HG03342 (cell line): ENCODE measurements at regions not wholly inside any gene's neighbourhood (a gene's known extent, or its start where the extent isn't known, plus 50 kb on each side); places are given as distances from the start of the nearest gene placed in this dataset.

Experiments
- ATAC-seq: cut with Tn5 transposase; IDR thresholded peaks from one replicate; pipeline ENCODE4 v1.9.1; 2021; ENCODE audit warnings: mild to moderate bottlenecking, moderate library complexity; ENCODE audit not compliant: unreplicated experiment

DNA sequence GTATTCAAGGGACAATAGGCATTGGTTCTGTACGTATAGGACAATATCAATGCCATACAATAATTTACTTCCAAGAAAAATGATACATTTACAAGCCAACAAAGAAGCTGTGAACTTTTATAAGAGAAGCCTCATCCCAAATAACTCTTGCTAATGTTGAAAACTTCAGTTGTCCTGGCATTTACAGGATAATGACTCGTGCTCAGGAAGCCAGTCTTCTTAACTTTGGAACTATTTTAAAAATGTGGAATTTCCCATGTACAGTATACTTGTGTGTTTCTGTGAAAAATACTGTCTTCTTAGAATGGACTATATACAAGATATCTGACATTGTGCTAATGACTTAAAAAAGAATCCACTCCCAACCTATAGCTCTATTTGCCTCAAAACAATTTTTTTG lies 1479.3 kb upstream of the CDH9 start:
- ATAC-seq = no peak

GRCh38 chr5:28516722-28517121 lies 1478.3 kb upstream of the CDH9 start:
- ATAC-seq = no peak

GRCh38 chr5:28512648-28513047 lies 1474.3 kb upstream of the CDH9 start:
- ATAC-seq = no peak

DNA sequence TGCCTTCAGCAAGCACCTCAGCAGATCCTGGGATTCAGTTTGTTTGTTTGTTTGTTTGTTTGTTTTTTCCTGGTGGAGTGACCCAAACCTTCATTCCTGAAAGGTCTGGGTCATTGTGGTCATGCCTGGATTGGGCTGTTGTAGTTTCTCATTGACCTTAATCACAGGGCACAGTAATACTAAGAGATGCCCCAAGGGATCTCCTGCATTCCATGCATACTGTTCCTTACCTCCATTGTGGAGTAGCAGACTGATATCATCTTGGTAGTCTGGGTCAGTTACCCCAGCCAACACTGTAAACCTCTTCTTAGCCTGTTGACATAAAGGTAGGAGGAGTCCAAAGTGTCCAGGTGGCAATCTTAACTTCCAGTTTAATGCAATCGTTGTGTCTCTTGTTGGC lies 1466.7 kb upstream of the CDH9 start:
- no peak for ATAC-seq

GRCh38 chr5:28500511-28500910 lies 1462.1 kb upstream of the CDH9 start:
- no peak for ATAC-seq

- ATAC-seq = no peak
These were observed 1461.4 kb upstream of the CDH9 start for GRCh38 chr5:28499766-28500290.

DNA sequence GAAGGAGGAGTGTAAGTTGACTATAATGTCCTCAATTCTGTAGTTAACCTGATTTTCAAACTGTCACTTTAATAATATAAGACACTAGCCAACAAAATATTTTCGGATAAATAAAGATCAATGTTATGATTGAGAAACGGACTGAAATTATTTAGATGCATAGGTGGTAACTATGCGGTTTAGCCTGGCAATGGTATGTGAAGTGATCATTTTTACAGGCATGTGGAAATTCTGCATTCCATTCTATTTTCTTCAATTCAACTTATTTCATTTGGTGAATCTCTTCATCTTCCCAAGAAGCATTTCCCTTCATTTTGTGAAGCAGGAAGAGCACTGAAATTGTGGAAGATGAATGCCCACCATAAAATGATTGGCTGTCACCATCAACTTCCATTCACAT lies 1457.5 kb upstream of the CDH9 start:
- no peak for ATAC-seq

DNA sequence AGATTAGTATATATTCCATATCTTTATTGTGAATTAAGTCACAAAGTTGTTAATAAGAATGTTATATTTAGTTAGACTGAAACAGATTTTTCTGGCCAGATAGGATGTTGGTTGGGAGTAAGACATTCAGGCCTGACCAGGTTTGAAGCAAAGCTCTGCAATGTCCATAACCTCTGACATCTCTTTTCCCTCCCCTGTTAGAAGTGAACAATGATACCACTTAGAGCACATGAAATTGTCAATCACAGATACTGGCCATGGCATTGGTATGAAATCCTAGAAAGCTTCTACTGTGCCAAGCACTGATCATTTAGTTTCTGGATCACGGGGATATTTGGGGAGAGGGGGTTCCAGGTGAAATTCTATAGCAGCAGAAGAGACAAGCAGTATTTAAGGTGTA lies 1455.1 kb upstream of the CDH9 start:
- ATAC-seq = no peak

GRCh38 chr5:28488752-28489151 lies 1450.4 kb upstream of the CDH9 start:
- ATAC-seq = no peak

DNA sequence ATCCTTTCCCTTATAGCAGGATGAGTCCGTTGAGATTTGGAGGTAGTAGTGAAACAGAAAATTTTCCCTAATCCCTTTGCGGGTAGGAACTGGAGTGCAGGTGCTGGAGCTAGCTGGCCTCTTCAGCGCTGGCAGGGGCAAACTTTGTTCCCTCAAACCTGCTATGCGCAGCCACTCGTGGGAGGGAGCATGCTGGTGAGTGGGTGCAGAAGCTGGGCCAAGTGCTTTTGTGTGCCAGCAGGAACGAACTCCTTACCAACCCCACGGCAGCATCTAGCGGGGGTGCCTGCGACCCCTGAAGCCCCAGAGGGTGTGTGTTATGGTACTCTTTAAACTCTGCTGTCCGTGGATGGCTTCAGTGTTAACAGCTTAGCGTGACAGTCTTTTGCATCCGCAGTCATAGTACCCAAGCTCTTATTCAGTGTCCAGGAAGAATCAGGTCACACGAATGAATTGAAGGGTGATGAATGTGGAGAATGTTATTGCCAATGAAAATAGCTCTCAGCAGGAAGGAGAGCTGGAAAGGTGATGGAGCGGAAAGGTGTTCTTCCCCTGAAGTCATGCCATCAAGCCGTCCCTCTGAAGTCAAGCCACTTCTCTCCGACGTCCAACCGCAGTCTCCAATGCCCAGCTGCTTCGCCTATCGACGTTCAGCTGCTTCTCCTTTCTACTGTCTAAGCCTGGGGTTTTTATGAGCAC lies 1445.1 kb upstream of the CDH9 start:
- ATAC-seq = no peak

DNA sequence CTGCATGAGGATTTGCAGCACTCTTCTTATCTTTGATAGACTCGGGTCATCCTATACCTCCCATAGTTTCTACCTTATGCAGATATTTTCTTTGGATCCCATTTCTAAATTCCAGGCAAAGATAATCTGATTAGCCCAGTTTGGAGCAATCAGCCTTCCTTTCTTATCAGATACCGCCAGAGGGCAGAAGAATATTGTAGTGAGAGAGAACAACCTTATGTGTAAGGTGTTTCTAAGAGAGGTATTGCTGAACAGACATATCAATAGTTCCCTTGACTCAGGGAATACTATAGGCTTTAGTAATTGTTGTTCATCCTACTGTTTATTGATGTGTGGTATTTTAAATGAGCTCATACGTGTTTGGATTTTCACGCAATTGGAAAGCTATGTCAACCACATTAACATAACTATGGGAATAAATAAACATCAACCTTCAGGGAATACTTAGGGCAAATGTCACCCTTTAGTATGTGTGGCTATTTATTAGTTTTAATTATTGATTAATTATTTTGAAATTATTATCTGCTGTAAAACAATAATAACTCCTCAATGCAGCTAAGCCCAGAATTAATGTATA lies 1435.2 kb upstream of the CDH9 start:
- ATAC-seq = no peak

DNA sequence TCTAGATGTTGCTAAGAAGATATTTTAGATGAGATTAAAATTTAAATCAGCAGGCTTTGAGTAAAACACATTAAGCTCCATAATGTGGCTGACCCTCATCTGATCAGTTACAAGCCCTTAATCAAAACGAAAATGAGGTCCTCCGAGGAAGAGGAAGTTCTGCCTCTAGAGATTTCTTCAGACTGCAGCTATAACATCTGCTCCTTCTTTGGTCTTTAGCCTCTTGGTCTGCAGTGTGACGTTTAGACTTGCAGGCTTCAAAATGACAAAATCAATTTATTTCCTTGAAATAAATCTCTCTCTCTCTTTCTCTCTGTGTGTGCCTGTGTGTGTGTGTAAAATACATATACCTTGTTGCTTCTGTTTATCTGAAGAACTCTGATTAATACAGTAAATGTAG lies 1429.8 kb upstream of the CDH9 start:
- ATAC-seq = peak; percentile 72

GRCh38 chr5:28463728-28464127 lies 1425.3 kb upstream of the CDH9 start:
- ATAC-seq = no peak

DNA sequence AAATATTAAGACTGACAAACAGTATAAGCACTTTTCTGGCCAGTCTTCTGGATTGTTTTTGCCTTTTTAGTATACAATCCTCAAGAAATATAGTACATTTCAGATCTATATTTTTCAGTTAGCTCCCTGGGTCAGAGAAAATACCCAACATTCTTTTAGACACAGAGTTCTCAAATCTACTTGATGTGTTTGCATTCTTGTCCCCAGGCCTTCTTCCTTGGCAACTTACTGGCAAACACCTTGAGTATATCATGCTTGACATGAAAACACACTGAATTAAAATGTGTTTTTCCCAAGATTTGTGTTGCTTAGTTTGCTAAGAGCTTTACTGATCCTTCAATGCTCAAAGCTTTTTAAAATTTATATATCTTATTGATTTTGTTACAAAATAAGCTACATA lies 1413.1 kb upstream of the CDH9 start:
- no peak for ATAC-seq

DNA sequence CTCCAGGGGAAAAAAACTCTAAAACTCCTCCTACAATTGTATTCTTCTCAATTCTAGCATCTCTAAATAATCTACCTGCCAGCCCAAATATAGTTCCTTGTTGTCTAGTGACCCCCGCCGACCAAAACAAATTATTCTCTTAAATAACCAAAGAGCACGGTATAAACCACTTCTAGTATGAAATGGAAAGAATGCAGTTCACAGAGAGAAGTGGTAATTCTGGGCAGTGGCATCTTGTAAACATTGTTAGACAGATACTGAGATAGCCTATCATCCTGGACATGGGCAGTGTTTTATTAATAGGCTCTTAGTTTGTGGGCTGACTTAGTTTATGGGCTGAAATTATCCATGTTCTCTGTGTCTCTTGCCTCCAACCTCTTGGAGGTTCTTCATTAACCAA lies 1412.6 kb upstream of the CDH9 start:
- no peak for ATAC-seq

DNA sequence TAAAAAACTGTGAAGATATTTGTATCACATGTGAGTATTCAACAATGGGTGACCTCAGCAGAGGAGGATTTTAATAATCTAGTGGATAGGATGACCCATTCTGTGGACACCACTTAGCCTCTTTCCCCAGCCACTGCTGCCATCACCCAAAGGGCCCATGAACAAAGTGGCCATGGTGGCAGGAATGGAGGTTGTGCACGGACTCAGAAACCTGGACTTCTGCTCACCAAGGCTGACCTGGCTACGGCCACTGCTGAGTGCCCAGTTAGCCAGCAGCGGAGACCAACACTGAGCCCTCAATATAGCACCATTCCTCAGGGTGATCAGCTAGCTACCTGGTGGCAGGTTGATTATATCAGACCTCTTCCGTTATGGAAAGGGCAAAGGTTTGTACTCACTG lies 1410.4 kb upstream of the CDH9 start:
- no peak for ATAC-seq

GRCh38 chr5:28430565-28431178 lies 1392.3 kb upstream of the CDH9 start:
- no peak for ATAC-seq

GRCh38 chr5:28421141-28421540 lies 1382.8 kb upstream of the CDH9 start:
- no peak for ATAC-seq

DNA sequence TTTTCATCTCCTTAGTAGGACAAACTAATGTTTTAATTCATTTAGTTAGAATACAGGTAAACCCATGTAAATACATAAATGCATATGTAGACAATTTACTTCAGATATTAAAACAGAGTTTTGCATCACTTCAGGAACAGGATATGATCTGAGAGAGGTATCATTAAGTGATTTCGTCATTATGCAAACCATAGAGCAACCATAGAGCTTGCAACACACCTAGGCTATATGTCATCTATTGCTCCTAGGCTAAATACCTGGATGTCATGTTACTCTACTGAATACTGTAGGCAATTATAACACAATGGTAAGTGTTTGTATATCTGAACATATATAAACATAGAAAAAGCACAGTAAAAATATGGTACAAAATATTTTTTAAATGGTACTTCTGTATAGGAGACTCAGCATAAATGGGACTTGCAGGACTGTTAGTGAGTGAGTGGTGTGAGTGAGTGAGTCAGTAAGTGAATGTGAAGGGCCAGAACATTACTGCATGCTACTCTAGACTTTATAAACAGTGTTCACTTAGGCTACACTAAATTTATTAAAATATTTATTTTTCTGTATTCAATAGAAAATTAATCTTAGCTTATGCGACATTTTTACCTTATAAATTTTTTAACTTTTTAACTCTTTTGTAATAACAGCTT lies 1377.5 kb upstream of the CDH9 start:
- no peak for ATAC-seq

DNA sequence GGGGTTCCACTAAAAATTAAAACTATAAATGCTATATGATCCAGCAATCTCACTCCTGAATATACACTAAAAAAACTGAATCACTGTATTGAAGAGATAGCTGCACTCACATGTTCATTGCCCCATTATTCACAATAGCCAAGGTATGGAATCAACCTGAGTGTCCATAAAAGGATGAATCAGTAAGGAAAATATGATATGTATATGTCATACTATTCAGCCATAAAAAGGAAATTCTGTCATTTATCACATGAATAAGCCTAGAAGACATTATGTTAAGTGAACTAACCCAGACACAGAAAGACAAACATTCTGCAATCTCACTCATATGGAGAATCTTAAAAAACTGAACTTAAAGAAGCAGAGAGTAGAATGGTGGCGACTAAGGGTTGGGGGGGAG lies 1376.2 kb upstream of the CDH9 start:
- no peak for ATAC-seq

DNA sequence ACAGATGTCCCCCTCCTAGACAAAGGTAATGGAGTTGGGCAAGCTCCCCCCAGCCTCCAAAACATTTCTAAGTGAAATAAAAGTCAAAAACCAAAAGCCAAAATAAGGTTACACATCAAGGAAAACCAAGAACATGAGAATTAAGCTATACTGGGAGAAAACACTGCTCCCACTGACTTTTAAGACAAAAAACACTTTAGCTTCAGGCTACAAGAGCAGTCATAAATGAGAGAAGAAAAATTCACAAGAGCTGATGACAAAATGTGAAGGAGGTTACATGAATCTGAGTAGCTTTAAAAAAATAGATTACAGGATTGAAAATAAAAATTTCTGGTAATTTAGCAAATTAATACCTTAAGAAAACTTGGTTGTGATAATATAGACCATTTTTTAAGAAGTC lies 1370.3 kb upstream of the CDH9 start:
- ATAC-seq = no peak

- no peak for ATAC-seq
These were observed 1369.8 kb upstream of the CDH9 start for GRCh38 chr5:28408186-28408585.
